A549 (cell line): ENCODE measurements at regions not wholly inside any gene's neighbourhood (a gene's known extent, or its start where the extent isn't known, plus 50 kb on each side); places are given as distances from the start of the nearest gene placed in this dataset.

ENCODE experiments used
- CHD4 ChIP-seq: fragments of 200-600 bp; sonication (generic); IDR thresholded peaks from 2 replicates; pipeline ENCODE4 v1.6.1; 2016; ENCODE audit warnings: antibody characterized with exemption, mild to moderate bottlenecking, borderline replicate concordance
- EP300 ChIP-seq, 2 experiments: fragments of >200 bp; sonication (Bioruptor Twin); formaldehyde crosslinking; IDR thresholded peaks; 2 replicates in 1 of 2; 3 replicates in 1 of 2; pipeline ENCODE4 v1.6.1; 2016 to 2017
- GATA3 ChIP-seq: IDR thresholded peaks from 2 replicates; pipeline ENCODE4 v1.6.1; 2012; ENCODE audit warnings: borderline replicate concordance
- HOXA7 ChIP-seq: fragments of 250-450 bp; sonication (Bioruptor Pico); IDR thresholded peaks from 2 replicates; pipeline ENCODE4 v1.5.0; 2020; ENCODE audit warnings: mild to moderate bottlenecking, moderate library complexity
- KDM5A ChIP-seq: fragments of 200-600 bp; sonication (generic); IDR thresholded peaks from 2 replicates; pipeline ENCODE4 v1.6.1; 2016; ENCODE audit warnings: antibody characterized with exemption, mild to moderate bottlenecking
- MYC ChIP-seq: IDR thresholded peaks from 2 replicates; pipeline ENCODE4 v1.6.1; 2012; ENCODE audit warnings: mild to moderate bottlenecking, inconsistent platforms, low read length, improper control_type of control experiment, borderline replicate concordance
- POLR2A ChIP-seq: IDR thresholded peaks from 2 replicates; pipeline ENCODE4 v1.6.1; 2012; ENCODE audit warnings: mild to moderate bottlenecking, low read length
- RCOR1 ChIP-seq: fragments of 150-350 bp; IDR thresholded peaks from 2 replicates; pipeline ENCODE4 v1.6.1; 2014; ENCODE audit warnings: antibody characterized with exemption, low read length, low read depth
- ZFP36 ChIP-seq: fragments of 450-650 bp; IDR thresholded peaks from 2 replicates; pipeline ENCODE4 v1.6.1; 2014; ENCODE audit warnings: borderline replicate concordance; ENCODE audit not compliant: partially characterized antibody
- TF ChIP-seq, protein P1 (sequence below): fragments of 450-650 bp; IDR thresholded peaks from 2 replicates; pipeline ENCODE4 v1.6.1; 2014; ENCODE audit warnings: antibody characterized with exemption
- TF ChIP-seq, protein P2 (sequence below): fragments of >200 bp; sonication (Bioruptor Twin); formaldehyde crosslinking; IDR thresholded peaks from 3 replicates; pipeline ENCODE4 v1.5.1; 2016

DNA sequence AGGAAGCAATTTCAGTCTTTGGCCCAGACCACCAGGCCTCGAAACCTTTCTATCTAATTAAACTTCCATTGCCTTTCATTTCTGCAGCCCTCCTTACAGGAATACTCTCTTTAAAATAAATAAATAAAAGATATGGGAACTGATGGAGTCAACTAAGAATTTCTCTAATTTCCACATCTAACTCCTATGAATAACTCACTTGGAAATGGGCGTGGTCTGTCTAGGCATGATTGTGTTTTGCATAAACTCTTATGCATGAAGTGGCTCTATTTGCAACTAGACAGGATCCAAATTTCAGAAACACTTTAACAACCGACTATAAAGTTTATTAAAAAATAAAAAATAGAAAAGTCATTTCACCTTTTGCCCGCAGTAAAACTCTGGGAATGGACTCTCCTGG lies 199.5 kb downstream of the ADSS2 start:
- TF ChIP-seq GATA3 = no peak
- TF ChIP-seq CHD4 = no peak
- no peak for TF ChIP-seq POLR2A
- TF ChIP-seq, protein P1, sequence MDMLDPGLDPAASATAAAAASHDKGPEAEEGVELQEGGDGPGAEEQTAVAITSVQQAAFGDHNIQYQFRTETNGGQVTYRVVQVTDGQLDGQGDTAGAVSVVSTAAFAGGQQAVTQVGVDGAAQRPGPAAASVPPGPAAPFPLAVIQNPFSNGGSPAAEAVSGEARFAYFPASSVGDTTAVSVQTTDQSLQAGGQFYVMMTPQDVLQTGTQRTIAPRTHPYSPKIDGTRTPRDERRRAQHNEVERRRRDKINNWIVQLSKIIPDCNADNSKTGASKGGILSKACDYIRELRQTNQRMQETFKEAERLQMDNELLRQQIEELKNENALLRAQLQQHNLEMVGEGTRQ = no peak
- TF ChIP-seq, protein P2, sequence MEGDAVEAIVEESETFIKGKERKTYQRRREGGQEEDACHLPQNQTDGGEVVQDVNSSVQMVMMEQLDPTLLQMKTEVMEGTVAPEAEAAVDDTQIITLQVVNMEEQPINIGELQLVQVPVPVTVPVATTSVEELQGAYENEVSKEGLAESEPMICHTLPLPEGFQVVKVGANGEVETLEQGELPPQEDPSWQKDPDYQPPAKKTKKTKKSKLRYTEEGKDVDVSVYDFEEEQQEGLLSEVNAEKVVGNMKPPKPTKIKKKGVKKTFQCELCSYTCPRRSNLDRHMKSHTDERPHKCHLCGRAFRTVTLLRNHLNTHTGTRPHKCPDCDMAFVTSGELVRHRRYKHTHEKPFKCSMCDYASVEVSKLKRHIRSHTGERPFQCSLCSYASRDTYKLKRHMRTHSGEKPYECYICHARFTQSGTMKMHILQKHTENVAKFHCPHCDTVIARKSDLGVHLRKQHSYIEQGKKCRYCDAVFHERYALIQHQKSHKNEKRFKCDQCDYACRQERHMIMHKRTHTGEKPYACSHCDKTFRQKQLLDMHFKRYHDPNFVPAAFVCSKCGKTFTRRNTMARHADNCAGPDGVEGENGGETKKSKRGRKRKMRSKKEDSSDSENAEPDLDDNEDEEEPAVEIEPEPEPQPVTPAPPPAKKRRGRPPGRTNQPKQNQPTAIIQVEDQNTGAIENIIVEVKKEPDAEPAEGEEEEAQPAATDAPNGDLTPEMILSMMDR = no peak
- TF ChIP-seq KDM5A = no peak
- TF ChIP-seq MYC = no peak
- no peak for TF ChIP-seq HOXA7 (CRISPR knock-in tag)
- TF ChIP-seq ZFP36 = no peak
- TF ChIP-seq EP300 (IDR thresholded peaks at IDR 0.05) = no peak
- TF ChIP-seq RCOR1 = no peak
